HG03432 (cell line): ENCODE measurements at regions not wholly inside any gene's neighbourhood (a gene's known extent, or its start where the extent isn't known, plus 50 kb on each side); places are given as distances from the start of the nearest gene placed in this dataset.
"Not testable (repeated sequence)": the region's sequence is repeated elsewhere in the genome, so short reads cannot be mapped to it uniquely, and the experiment has no call there.

Experiments
- ATAC-seq: cut with Tn5 transposase; IDR thresholded peaks from one replicate; pipeline ENCODE4 v1.9.1; 2021; ENCODE audit warnings: mild to moderate bottlenecking, moderate library complexity; ENCODE audit not compliant: unreplicated experiment

- not testable (repeated sequence) for ATAC-seq
Measured at GRCh38 chr2:91603996-91604395, 2912.5 kb downstream of the RPIA start.

- not testable (repeated sequence) for ATAC-seq
Measured at GRCh38 chr2:91604629-91605028, 2913.2 kb downstream of the RPIA start.

- not testable (repeated sequence) for ATAC-seq
Measured at GRCh38 chr2:91623739-91624138, 2932.3 kb downstream of the RPIA start.

- ATAC-seq, result not testable (repeated sequence)
Measured at GRCh38 chr2:91628471-91628870, 2937.0 kb downstream of the RPIA start.

GRCh38 chr2:91657193-91657592 is 2965.7 kb downstream of the RPIA start:
- ATAC-seq, result not testable (repeated sequence)

- not testable (repeated sequence) for ATAC-seq
Measured at GRCh38 chr2:91658336-91658735, 2966.9 kb downstream of the RPIA start.

GRCh38 chr2:91659189-91659916 is 2967.9 kb downstream of the RPIA start:
- not testable (repeated sequence) for ATAC-seq

GRCh38 chr2:91659917-91660275 is 2968.4 kb downstream of the RPIA start:
- peak; percentile 94 for ATAC-seq

GRCh38 chr2:91667341-91667740 is 2975.9 kb downstream of the RPIA start:
- not testable (repeated sequence) for ATAC-seq

- not testable (repeated sequence) for ATAC-seq
Measured at GRCh38 chr2:91685541-91685940, 2994.1 kb downstream of the RPIA start.

GRCh38 chr2:91686046-91686445 is 2994.6 kb downstream of the RPIA start:
- ATAC-seq, result not testable (repeated sequence)
